HG03103 (cell line): ENCODE measurements at regions not wholly inside any gene's neighbourhood (a gene's known extent, or its start where the extent isn't known, plus 50 kb on each side); places are given as distances from the start of the nearest gene placed in this dataset.

ENCODE experiments used
- ATAC-seq: cut with Tn5 transposase; IDR thresholded peaks from one replicate; pipeline ENCODE4 v1.9.1; 2021; ENCODE audit warnings: low read depth; ENCODE audit not compliant: unreplicated experiment

DNA sequence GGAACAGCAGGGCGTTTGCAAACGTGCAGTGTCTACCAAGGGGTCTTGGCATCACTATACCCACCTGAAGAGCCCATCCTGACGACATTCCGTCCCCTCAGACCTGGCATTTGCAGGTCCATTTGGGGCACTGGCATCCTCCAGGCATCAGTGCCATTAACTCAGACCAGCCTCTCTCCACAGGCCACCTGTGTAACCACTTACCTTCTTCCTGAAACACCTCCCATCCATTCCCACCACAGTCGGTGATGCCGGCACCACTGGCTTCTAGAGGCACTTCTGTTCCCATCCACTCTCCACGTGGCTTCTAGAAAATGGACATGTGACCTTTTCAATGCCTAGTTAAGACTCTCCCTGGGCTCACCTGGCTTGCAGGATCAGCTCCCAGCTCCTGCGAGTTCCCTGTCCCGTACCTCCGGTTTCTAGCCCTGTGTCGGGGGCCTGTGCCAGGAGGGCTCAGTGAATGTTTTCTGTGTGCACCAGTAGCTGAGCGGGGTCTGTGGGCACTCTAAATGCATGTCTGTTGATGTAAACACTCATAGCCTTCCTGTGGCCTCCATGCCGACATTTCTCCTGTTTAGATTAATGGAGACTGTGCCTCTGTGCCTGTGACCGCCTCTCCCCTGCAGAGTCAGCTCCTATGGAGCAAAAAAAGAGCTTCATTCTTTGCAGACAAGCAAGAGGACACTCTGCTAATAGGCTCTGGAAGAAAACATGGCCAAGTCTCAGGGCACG lies 458.0 kb upstream of the HS6ST1 start:
- no peak for ATAC-seq

- no peak for ATAC-seq
Measured at GRCh38 chr2:128777196-128778035, 458.7 kb upstream of the HS6ST1 start.

DNA sequence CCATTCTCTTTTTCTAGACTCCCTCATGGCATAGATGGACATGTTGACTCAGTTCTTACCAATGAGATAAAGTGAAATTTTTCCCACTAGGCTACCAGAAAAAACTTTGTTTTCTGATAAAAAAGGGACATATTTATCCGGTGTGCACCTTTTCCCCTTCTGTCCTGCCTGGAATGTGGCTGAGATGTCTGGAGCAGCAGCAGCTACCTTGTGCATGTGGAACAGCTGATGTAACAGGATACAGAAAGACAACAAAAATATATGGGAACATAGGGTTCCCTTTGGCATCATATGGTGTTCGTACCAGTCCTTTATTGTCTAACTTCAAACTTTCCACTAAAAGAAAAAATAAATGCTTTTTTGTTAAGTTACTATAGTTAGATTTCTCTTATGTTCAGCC lies 460.2 kb upstream of the HS6ST1 start:
- no peak for ATAC-seq

- no peak for ATAC-seq
Measured at GRCh38 chr2:128779301-128780095, 460.8 kb upstream of the HS6ST1 start.

- ATAC-seq, result no peak
Measured at GRCh38 chr2:128780434-128781080, 461.9 kb upstream of the HS6ST1 start.

DNA sequence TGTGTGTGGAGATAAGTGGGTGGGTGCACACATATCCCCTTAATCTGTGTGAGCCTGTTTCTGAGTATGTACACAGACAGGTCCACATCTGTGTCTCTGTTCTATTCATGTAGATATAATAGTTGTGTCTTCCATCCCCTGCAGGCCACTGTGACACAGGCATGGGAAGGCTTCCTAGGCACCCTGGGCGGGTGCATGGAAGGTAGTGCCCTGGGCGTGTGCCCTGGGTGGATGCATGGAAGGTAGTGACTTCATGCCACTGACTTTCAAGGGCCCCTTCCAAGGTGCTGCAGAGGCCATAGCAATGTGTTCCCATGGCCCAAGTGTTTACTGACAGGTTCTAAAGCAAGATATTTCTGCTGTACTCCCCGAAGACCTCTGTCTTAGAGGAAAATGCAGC lies 462.5 kb upstream of the HS6ST1 start:
- ATAC-seq, result no peak

GRCh38 chr2:128781585-128782385 lies 463.1 kb upstream of the HS6ST1 start:
- no peak for ATAC-seq

DNA sequence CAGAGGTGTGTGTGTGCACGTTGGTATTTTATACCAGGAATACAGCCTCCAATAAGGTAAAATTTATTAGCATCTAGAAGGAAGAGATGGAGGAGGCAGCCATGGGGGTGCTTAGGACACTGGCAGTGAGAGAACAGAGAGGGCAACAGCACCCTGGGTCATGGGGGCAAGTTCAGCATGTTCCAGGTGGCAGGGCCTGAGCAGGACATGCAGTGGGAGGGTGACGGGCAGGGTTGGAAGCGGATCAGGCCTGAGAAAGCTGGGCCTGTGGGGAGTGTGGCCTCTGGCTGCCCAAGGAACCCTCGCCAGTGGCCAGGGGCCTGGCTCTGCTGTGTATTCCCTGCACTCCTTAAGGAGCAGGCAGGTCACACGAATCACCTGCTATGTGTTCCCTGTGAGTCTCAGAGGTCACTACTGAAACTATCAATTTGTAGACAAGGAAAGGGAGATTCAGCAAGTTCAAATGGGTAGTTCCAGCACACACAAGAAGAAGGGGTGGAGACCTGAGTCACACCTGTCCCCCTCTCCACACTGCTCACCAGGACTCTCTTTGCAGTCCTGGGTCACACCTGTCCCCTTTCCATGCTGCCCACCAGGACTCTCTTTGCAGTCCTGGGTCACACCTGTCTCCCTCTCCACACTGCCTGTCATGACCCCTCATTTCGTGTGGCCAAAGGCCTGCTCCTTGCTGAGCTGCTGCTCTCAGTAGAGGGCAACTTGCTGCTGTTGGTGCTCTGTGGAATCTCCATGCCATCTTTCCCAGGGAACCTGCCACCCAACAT lies 463.9 kb upstream of the HS6ST1 start:
- no peak for ATAC-seq

- no peak for ATAC-seq
Measured at GRCh38 chr2:128783193-128783671, 464.6 kb upstream of the HS6ST1 start.

- no peak for ATAC-seq
Measured at GRCh38 chr2:128783896-128784295, 465.2 kb upstream of the HS6ST1 start.

GRCh38 chr2:128784626-128785306 lies 466.1 kb upstream of the HS6ST1 start:
- ATAC-seq, result no peak

DNA sequence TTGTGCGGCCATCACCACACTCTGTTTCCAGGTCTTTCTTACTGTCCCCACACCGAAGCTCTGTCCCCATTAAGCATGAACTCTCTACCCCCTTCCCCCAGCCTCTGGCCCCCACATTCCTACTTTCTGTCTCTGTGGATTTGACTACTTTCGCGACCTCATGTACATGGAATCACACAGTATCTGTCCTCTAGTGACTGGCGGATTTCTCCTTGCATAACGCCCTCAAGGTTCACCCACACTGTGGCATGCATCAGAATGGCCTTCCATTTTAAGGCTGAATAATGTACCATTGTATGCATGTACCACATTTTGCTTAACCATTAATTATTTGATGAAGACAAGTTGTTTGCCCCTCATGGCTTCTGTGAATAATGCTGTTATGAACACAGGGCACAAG lies 467.6 kb upstream of the HS6ST1 start:
- ATAC-seq, result no peak

DNA sequence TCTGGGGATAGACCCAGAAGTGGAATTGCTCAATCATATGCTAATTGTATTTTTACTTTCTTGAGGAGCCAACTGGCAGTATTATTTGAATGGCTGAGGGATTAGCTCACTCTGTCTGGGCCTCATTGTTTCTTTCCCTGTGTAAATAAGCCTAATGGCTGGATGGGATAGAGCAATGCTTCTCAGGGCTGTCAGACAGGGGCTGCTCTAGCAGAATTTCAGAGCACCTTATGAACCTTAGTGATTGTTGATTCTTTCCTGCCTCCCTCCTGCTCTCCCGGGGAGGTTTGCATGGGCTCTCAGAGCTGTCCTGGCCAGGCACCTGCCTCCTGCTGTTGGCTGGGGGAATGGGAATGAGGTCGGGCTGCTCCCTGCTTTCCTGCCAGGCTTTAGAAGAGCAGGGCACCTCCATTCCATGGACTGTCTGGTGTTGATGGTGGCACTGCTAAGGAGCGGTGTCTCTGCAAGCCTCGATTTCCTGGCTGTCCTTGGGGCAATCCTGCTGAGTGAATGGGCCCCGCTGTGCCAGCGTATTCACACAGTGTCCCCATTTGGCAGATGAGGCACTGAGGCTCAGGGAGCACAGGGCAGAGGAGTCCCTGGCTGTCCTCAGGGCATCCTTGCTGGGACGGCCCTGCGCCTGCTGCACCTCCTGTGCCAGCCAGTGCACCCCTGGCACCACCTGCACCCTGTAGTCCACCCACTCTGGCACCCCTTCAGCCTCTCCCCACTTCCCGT lies 468.2 kb upstream of the HS6ST1 start:
- ATAC-seq, result no peak

GRCh38 chr2:128787616-128788015 lies 468.9 kb upstream of the HS6ST1 start:
- ATAC-seq, result no peak

GRCh38 chr2:128788636-128789220 lies 470.1 kb upstream of the HS6ST1 start:
- ATAC-seq, result no peak

DNA sequence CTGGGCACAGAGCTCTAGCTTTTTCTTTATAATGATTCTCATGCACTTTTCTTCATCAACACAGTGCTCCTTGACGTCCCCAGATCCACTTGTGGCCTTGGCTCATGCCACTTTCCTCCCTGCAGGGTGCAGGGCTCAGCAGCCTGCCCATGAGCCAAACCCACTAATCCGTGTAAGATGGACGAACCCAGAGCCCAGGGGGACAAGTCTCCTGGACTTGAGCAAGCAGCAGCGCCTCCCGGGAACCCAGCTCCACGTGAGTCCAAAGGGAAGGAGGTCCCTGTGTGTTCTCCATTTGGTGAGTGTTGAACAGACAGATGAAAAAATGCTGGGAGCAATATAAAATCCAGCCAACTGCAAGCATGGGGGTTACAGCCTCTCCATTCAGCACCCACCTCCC lies 470.6 kb upstream of the HS6ST1 start:
- ATAC-seq, result no peak

DNA sequence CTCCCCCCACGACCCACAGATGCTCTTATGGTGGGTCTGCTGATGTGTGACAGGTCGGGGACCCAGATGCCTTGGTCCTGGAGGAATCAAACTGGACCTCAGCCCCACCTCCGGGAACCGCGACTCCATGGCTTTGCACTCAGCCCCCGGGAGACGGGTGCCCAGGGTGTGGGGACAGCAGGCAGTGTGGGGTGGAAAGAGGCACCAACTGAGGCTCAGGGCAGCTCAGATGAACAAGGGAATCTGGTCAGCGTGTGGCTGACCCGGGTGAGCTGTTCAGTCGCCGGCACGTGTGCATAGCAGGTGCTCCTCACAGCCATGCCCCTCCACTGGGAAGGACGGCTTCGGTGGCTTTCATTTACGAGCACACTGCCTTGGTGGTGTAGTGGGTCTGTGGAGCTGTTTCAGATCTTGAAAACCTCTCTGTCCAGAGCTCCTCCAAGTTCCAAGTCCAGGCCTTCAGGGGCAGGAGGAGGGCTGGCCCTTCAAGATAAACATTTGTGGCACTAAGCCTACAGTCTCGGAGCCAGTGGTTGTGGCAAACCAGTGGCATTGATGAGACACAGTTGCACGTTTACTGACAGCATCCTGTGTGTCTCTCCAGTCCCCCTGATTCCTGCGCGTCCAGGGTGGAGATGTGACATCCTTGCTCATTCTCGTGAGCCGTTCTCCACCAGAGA lies 471.2 kb upstream of the HS6ST1 start:
- ATAC-seq, result no peak
